ENCODE measurements at regions not wholly inside any gene's neighbourhood (a gene's known extent, or its start where the extent isn't known, plus 50 kb on each side); places are given as distances from the start of the nearest gene placed in this dataset.
"Not testable (repeated sequence)": the region's sequence is repeated elsewhere in the genome, so short reads cannot be mapped to it uniquely, and the experiment has no call there.

DNA sequence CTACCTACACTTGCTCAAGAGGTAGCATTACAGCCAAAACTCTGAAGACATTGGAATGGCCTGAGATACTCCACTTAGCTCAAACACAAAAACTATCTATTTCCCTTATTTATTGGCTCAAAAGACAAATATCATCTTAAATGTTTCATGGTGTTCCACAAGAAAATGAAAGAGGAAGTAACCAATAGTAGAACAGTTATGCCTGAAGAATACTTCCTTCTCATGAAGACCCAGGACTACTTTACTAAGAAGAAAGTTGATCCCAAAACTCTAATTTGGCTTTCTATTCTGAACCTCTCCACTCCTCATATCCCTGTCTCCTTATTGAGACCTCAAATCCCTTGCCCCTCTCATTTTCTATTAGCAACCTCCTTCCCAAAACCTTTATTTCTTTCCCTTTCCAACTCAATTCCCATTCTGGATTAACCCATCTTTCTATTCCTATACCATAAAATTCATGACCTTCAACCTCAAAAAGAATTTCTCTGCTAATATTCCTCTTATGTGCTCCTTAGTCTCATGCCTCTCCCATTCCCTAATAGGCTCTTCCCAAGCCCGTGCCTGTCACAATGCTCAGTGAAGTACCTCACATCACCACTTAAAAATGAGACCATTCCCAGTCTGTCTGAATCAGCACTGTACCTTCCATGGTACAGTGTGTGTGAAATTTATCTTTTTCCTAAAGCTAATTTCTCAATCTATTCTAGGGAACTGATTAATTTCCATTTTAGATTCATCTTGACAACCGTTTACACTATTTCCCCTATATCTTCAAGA is 302.2 kb downstream of the ZNF37A start:
- H3K36me3 ChIP-seq, H3K4me1 ChIP-seq, H3K27me3 ChIP-seq, H3K27ac ChIP-seq, H3K4me3 ChIP-seq, H3K4me2 ChIP-seq, H3K9ac ChIP-seq, H4K20me1 ChIP-seq, H3K9me3 ChIP-seq: not testable (repeated sequence)

DNA sequence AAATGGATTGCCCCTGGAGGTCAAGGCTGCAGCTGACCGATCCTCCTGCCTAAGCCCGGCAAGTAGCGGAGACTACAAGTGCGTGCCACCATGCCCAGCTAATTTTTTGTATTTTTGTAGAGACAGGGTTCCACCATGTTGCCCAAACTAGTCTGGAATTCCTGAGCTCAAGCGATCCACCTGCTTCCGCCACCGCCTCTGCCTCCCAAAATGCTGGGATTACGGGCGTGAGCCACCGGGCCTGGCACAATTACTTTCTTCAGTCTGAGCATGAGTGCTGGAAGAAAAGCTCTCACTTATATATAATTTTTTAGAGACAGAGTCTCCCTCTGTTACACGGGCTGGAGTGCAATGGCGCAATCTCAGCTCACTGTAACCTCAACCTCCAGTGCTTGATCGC is 307.4 kb downstream of the ZNF37A start:
- H3K4me2 ChIP-seq: peak overlapping the region; percentile 79
- H3K4me1 ChIP-seq: 0 out of 2 replicates have a peak, but pooled peaks cover 11% of the 10 kb centered on the region
- peak overlapping the region; percentile 80; the same call in 1 of the 2 replicates for H3K4me3 ChIP-seq
- H4K20me1 ChIP-seq, H3K36me3 ChIP-seq, H3K9me3 ChIP-seq, H3K27ac ChIP-seq, H3K27me3 ChIP-seq: not testable (repeated sequence)
- H3K9ac ChIP-seq: peak overlapping the region; percentile 90; the same call in 1 of the 2 replicates

DNA sequence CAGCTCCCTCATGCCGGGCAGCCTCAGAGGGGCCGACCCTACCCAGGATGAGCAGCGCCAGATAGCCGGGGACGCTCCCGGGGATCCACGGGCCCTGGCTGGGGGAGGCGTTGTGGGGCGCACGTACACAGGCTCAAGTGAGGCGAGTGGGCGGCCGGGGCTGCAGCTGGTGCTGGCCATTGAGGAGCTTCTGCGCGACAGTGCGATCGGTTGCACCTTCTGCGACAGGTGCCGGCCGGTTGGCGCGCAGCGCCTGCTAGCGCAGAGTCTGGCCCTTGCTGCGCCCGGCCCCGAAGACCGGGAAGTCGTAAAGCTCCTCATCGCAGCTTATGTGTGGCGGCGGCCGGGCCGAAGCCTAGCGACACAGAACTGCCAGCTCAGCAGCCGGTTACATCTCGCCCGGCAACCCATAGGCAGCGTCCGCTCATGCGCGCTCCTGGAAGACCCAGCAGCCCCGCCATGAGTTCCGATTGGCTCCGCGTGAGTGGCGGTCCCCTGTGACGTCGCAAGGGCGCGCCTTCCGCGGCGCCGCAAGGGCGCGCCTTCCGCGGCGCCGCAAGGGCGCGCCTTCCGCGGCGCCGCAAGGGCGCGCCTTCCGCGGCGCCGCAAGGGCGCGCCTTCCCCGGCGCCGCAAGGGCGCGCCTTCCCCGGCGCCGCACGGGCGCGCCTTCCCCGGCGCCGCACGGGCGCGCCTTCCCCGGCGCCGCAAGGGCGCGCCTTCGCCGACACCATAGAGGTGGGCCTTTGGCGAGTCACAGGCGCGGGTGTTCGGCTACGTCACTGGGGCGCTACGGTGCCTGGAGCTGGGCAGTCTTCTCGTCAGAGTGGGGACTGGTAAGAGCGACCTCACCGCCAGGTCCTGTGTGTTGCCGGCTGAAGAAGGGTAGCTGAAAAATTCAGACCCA is 308.6 kb downstream of the ZNF37A start:
- H3K9me3 ChIP-seq, H3K27me3 ChIP-seq, H4K20me1 ChIP-seq, H3K36me3 ChIP-seq: not testable (repeated sequence)
- peak overlapping the region; percentile 80 for H3K4me3 ChIP-seq
- H3K4me2 ChIP-seq: peak overlapping the region; percentile 79
- H3K4me1 ChIP-seq: 0 out of 2 replicates have a peak, but pooled peaks cover 11% of the 10 kb centered on the region
- H3K27ac ChIP-seq: peak overlapping the region; percentile 84
- peak overlapping the region; percentile 90 for H3K9ac ChIP-seq

DNA sequence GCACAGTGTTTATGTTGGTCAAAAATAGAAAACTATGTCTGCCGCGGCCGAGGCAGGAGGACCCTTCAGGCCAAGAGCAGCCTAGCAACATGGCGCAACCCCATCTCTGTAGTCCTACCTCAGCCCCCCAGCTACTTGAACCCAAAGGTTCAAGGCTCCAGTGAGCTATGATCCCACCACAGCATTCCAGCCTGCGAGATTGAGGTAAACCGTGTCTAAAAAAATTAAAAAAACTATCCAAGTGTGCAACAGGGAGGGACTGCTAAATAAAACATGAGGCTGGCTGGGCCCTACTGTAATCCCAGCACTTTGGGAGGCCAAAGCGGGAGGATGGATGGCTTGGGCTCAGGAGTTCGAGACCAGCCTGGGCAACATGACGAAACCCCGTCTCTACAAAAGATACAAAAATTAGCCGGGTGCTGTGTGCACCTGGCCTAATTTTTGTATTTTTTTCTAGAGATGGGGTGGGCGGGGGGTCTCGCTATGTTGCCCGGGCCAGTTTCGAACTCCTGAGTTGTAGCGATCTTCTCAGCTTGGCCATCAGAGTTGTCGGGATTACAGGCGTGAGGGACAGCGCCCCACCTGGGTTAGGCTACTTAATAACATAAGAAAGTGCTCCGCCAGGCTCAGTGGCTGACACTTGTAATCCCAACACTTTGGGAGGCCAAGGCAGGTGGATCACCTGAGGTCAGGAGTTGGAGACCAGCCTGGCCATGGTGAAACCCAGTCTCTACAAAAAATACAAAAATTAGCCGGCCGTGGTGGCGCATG is 309.4 kb downstream of the ZNF37A start:
- peak overlapping the region; percentile 69 for H3K4me2 ChIP-seq
- H4K20me1 ChIP-seq, H3K9me3 ChIP-seq, H3K36me3 ChIP-seq, H3K27me3 ChIP-seq: not testable (repeated sequence)
- H3K9ac ChIP-seq: peak overlapping the region; percentile 79
- peak overlapping the region; percentile 80 for H3K4me3 ChIP-seq
- H3K27ac ChIP-seq: peak overlapping the region; percentile 82
- 0 out of 2 replicates have a peak, but pooled peaks cover 11% of the 10 kb centered on the region for H3K4me1 ChIP-seq

DNA sequence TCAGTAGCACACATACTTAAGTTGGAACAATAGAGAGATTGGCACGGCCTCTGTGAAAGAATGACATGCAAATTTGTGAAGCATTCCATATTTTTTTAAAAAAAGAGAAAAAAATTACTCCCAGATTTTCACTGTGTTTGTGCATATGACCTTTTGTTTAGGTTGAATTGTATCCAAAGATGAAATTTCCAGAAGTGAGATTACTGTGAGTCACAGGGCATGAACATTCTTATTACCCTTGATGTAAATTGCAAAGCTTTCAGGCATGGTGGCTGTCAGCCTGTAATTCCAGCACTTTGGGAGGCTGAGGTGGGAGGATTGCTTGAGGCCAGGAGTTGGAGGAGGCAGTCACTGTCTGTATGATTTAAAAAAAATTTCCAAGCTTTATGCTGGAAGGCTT is 329.5 kb downstream of the ZNF37A start:
- H3K9ac ChIP-seq: not testable (repeated sequence)

DNA sequence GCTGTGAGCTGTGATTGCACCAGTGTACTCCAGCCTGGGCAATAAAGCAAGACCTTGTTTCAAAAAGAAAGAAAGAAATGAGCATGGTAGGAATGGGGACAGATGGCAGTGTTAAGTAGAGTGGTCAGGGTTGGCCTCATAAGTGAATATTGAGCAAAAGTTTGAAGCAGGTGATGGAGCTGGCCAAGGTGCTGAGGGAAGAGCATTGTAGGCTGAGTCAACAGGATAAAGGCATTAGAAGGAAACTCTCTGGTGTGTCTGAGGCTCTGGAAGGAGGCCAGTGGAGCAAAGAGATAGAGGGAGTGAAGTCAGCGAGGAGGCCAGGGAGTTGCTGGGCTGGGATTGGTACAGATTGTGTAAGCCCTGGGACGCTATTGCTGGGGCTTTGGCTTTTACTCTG is 336.1 kb downstream of the ZNF37A start:
- H3K9me3 ChIP-seq, H3K27me3 ChIP-seq, H3K4me2 ChIP-seq, H3K27ac ChIP-seq, H3K36me3 ChIP-seq, H3K4me3 ChIP-seq, H3K9ac ChIP-seq, H3K4me1 ChIP-seq, H4K20me1 ChIP-seq: not testable (repeated sequence)

More for the DNA sequence above, 329.5 kb downstream of the ZNF37A start:
- not testable (repeated sequence) for H3K27ac ChIP-seq, H3K36me3 ChIP-seq, H3K4me3 ChIP-seq, H4K20me1 ChIP-seq, H3K4me2 ChIP-seq, H3K27me3 ChIP-seq, H3K9me3 ChIP-seq, H3K4me1 ChIP-seq

DNA sequence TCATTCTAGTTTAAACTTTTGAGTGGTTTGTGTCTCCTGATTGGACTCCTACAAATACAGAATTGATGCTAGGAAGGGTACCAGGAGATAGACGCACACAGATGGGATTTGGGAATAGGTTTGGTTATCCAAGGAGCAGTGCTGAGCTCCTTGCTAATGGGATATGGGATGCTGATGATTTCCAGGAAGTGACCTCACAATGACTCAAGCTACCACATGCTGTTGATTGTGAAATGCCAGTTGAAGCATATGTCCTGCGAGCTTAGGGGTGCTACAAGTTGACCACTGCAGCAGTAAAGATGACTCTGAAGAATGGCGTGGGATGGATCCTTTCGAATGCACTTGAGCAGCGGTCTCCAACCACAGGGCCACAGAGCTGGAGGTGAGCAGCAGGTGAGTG is 343.2 kb downstream of the ZNF37A start:
- H3K36me3 ChIP-seq, H3K4me2 ChIP-seq, H4K20me1 ChIP-seq, H3K4me3 ChIP-seq, H3K27me3 ChIP-seq, H3K4me1 ChIP-seq, H3K9me3 ChIP-seq, H3K27ac ChIP-seq, H3K9ac ChIP-seq: not testable (repeated sequence)

DNA sequence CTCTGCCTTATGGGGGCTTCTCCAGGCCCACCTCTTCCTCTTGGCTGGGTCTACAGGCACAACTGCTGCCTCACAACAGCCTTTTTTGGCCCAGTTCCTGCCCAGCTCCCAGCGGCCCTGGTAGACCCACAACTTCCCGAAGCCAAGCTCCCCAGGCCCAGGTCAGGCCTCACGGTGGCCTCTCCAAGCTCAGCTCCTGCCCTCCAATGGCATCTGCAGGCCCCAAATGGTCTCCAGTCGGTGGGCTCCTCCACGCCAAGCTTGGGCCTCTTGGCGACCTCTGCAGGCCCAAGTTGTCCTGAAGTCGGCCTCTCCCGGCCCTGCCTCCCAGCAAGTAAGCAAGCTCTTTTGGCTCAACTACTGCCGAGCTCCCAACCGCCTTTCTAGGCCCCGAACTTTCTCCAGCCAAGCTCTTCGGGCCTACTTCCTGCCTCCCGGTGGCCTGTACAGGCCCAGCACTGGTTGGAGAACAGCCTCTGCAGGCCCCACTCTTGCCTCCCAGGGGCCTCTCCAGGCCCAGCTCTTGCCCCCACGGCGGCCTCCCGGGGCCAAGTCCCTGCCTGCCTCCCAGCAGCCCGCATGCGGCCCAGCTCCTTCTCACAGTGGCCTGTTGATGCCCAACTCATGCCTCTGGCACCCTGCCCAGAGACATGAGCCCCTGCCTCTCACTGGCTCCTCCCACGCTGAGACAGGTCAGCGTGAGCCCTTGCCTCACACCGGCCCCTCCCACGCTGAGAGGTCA is 354.6 kb downstream of the ZNF37A start:
- not testable (repeated sequence) for H3K4me2 ChIP-seq, H3K4me3 ChIP-seq, H3K4me1 ChIP-seq, H3K27me3 ChIP-seq, H3K9me3 ChIP-seq, H3K27ac ChIP-seq, H3K9ac ChIP-seq, H4K20me1 ChIP-seq
- H3K36me3 ChIP-seq: peaks cover 17% of the 10 kb centered on the region

DNA sequence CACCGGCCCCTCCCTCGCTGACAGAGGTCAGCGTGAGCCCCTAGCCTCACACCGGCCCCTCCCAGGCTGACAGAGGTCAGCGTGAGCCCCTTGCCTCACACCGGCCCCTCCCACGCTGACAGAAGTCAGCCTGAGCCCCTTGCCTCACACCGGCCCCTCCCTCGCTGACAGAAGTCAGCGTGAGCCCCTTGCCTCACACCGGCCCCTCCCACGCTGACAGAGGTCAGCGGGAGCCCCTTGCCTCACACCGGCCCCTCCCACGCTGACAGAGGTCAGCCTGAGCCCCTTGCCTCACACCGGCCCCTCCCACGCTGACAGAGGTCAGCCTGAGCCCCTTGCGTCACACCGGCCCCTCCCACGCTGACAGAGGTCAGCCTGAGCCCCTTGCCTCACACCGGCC is 355.5 kb downstream of the ZNF37A start:
- peaks cover 17% of the 10 kb centered on the region for H3K36me3 ChIP-seq
- H3K27ac ChIP-seq, H3K27me3 ChIP-seq, H3K4me1 ChIP-seq, H4K20me1 ChIP-seq, H3K4me3 ChIP-seq, H3K9me3 ChIP-seq, H3K9ac ChIP-seq, H3K4me2 ChIP-seq: not testable (repeated sequence)

DNA sequence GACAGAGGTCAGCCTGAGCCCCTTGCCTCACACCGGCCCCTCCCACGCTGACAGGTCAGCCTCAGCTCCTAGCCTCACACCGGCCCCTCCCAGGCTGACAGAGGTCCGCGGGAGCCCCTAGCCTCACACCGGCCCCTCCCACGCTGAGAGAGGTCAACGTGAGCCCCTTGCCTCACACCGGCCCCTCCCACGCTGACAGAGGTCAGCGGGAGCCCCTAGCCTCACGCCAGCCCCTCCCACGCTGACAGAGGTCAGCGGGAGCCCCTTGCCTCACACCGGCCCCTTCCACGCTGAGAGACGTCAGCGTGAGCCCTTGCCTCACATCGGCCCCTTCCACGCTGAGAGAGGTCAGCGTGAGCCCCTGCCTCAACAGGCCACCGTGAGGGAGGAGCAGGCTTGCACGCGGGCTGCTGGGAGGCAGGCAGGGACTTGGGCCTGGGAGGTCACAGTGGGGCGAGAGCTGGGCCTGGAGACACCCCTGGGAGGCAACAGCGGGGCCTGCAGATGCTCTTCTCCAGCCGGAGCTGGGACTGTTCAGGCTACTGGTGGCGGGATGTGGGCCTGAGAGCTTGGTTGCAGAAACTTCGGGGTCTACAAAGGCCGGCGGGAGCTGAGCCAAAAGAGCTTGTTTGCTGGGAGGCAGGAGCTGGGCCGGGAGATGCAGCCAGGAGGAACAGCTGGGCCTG is 356.4 kb downstream of the ZNF37A start:
- H3K4me3 ChIP-seq, H3K9me3 ChIP-seq, H3K27ac ChIP-seq, H3K27me3 ChIP-seq, H3K4me2 ChIP-seq, H3K4me1 ChIP-seq, H4K20me1 ChIP-seq, H3K9ac ChIP-seq: not testable (repeated sequence)
- H3K36me3 ChIP-seq: peaks cover 17% of the 10 kb centered on the region

DNA sequence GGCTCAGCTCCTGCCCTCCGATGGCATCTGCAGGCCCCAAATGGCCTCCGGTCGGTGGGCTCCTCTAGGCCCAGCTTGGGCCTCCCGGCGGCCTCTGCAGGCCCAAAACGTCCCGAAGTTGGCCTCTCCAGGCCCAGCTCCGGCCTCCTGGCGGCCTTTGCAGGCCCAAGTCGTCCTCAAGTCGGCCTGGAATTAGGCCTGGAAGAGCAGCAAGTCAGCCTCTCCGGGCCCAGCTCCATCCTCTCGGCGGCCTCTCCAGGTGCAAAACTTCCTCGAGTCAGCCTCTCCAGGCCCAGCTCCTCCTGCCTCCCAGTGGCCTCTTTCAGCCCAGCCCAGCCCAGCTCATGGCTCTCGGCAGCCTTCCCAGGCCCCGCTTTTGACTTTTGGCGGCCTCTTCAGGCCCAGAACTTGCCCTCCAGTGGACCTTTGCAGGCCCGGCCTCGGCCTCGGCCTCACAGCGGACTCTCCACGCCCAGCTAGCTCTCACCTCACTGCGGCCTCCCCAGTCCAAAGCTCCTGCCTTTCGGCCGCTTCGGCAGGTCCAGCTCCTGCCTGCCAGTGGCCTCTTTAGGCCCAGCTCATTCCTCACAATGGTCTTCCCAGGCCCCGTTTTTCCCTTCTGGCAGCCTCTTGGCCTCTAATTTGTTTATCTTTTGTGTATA is 357.3 kb downstream of the ZNF37A start:
- not testable (repeated sequence) for H3K27ac ChIP-seq, H3K9ac ChIP-seq, H3K9me3 ChIP-seq, H3K27me3 ChIP-seq, H3K4me2 ChIP-seq, H4K20me1 ChIP-seq, H3K4me1 ChIP-seq, H3K4me3 ChIP-seq
- H3K36me3 ChIP-seq: peaks cover 17% of the 10 kb centered on the region
